ENCODE measurements at regions not wholly inside any gene's neighbourhood (a gene's known extent, or its start where the extent isn't known, plus 50 kb on each side); places are given as distances from the start of the nearest gene placed in this dataset.

DNA sequence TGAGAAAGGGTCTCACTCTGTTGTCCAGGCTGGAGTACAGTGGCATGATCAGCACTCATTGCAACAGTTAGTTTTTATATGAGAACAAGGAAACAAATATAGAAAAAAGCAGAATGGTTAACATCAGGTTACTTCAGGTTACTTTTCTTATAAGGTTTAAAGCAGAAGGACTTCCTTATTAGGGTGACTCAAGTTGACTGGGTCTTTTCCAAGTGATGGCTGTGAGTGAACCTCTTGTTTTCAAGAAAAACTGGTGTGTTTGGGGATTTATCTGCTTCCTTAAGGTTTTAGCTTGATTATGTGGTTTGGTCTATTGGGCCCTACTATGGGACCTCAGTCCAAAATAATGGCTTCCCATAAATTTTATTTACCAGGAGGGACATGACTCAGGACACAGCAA is 99.2 kb downstream of the ARRDC3 start:
- H3K9me3 ChIP-seq (ENCODE audit: low read depth, low read length), result no peaks in the 10 kb centered on the region
- H2AFZ ChIP-seq (ENCODE audit: low read length), result no peak overlapping the region
- H3K27me3 ChIP-seq (ENCODE audit: insufficient read depth, low read length), result no peaks in the 10 kb centered on the region
- peak; percentile 52 for DNase-seq (ENCODE audit: insufficient read length, low spot score, missing footprints)
- no peak overlapping the region for H3K4me2 ChIP-seq (ENCODE audit: insufficient read depth, low read length)
- peak overlapping the region; percentile 71 for H3K27ac ChIP-seq (ENCODE audit: low read depth, low read length)
- TF ChIP-seq, protein P1, sequence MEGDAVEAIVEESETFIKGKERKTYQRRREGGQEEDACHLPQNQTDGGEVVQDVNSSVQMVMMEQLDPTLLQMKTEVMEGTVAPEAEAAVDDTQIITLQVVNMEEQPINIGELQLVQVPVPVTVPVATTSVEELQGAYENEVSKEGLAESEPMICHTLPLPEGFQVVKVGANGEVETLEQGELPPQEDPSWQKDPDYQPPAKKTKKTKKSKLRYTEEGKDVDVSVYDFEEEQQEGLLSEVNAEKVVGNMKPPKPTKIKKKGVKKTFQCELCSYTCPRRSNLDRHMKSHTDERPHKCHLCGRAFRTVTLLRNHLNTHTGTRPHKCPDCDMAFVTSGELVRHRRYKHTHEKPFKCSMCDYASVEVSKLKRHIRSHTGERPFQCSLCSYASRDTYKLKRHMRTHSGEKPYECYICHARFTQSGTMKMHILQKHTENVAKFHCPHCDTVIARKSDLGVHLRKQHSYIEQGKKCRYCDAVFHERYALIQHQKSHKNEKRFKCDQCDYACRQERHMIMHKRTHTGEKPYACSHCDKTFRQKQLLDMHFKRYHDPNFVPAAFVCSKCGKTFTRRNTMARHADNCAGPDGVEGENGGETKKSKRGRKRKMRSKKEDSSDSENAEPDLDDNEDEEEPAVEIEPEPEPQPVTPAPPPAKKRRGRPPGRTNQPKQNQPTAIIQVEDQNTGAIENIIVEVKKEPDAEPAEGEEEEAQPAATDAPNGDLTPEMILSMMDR (IDR thresholded peaks at IDR 0.05; ENCODE audit: extremely low read depth, low read depth, low read length), result no peak
- no peaks in the 10 kb centered on the region for H4K20me1 ChIP-seq (ENCODE audit: insufficient read depth, low read length)
- no peaks in the 10 kb centered on the region for H3K79me2 ChIP-seq (ENCODE audit: insufficient read depth, low read length)
- no peaks in the 10 kb centered on the region for H3K36me3 ChIP-seq (ENCODE audit: insufficient read depth, low read length)
- H3K4me1 ChIP-seq (ENCODE audit: insufficient read depth, low read length), result peaks cover 33% of the 10 kb centered on the region
- H3K4me3 ChIP-seq (ENCODE audit: insufficient read depth, low read length), result no peak overlapping the region

DNA sequence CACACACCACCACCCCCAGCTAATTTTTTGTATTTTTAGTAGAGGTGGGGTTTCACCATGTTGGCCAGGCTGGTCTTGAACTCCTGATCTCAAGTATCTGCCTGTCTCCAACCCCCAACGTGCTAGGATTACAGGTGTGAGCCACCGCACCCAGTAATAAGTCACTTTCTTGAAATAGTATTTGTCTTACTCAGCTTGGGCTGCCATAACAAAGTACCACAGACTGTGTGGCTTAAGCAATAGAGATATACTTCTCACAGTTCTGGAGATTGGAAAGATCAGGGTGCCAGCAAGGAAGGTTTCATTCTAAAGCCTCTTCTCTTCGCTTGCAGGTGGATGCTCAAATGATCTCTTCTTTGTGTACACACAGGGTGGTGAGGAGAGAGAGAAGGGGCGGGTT is 99.8 kb downstream of the ARRDC3 start:
- Histone ChIP-seq H3K79me2 (ENCODE audit: insufficient read depth, low read length) (no peaks in the 10 kb centered on the region), H3K4me2 (ENCODE audit: insufficient read depth, low read length) (no peak overlapping the region), H2AFZ (ENCODE audit: low read length) (no peak overlapping the region), H3K9me3 (ENCODE audit: low read depth, low read length) (no peaks in the 10 kb centered on the region), H3K4me1 (ENCODE audit: insufficient read depth, low read length) (peaks cover 33% of the 10 kb centered on the region), H4K20me1 (ENCODE audit: insufficient read depth, low read length) (no peaks in the 10 kb centered on the region), H3K27ac (ENCODE audit: low read depth, low read length) (peak overlapping the region; percentile 71), H3K36me3 (ENCODE audit: insufficient read depth, low read length) (no peaks in the 10 kb centered on the region), H3K27me3 (ENCODE audit: insufficient read depth, low read length) (no peaks in the 10 kb centered on the region), H3K4me3 (ENCODE audit: insufficient read depth, low read length) (no peak overlapping the region)
- TF ChIP-seq, protein P1 (IDR thresholded peaks at IDR 0.05; ENCODE audit: extremely low read depth, low read depth, low read length), result no peak
- DNase-seq (ENCODE audit: insufficient read length, low spot score, missing footprints), result no peak

DNA sequence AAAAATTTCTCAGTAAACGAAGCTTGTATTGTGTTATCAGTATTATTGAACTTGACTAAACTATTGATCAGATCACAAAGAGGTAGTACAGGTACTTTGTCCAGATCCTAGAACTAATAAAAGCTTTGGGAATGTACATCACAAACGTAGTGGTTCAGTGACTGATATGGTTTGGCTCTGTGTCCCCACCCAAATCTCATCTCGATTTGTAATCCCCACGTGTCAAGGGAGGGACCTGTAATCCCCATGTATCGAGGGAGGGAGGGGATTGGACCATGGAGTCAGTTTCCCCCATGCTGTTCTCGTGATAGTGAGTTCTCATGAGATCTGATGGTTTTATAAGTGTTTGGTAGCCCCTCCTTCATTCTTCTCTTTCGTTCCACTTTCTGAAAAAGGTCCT is 100.9 kb downstream of the ARRDC3 start:
- no peaks in the 10 kb centered on the region for H3K27me3 ChIP-seq (ENCODE audit: insufficient read depth, low read length)
- no peak overlapping the region for H2AFZ ChIP-seq (ENCODE audit: low read length)
- no peak for DNase-seq (ENCODE audit: insufficient read length, low spot score, missing footprints)
- H3K27ac ChIP-seq (ENCODE audit: low read depth, low read length), result peak overlapping the region; percentile 100
- H3K36me3 ChIP-seq (ENCODE audit: insufficient read depth, low read length), result no peaks in the 10 kb centered on the region
- no peak overlapping the region for H3K4me2 ChIP-seq (ENCODE audit: insufficient read depth, low read length)
- peaks cover 41% of the 10 kb centered on the region for H3K4me1 ChIP-seq (ENCODE audit: insufficient read depth, low read length)
- H3K79me2 ChIP-seq (ENCODE audit: insufficient read depth, low read length), result no peaks in the 10 kb centered on the region
- H3K4me3 ChIP-seq (ENCODE audit: insufficient read depth, low read length), result no peak overlapping the region
- TF ChIP-seq, protein P1 (IDR thresholded peaks at IDR 0.05; ENCODE audit: extremely low read depth, low read depth, low read length), result no peak
- H4K20me1 ChIP-seq (ENCODE audit: insufficient read depth, low read length), result no peaks in the 10 kb centered on the region
- no peaks in the 10 kb centered on the region for H3K9me3 ChIP-seq (ENCODE audit: low read depth, low read length)

DNA sequence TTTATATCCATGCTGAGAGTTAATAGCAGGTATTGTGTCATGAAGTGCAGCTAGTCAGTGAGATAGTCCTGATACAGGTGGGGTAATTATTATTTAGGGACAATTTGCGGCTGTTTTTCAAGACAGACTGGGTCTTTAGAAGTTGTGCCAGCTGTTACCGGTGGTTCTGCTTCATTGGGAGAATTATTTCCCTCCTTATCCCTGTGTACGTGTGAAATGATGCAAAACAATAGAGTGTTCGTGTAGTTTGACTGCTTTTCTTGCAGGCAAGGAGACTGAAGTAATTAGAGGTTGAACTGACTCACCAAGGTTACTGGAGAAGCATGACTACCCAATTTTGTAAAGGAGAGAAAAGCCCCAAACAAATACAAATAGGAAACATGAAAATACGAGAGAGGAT is 101.7 kb downstream of the ARRDC3 start:
- no peaks in the 10 kb centered on the region for H3K9me3 ChIP-seq (ENCODE audit: low read depth, low read length)
- H2AFZ ChIP-seq (ENCODE audit: low read length), result no peak overlapping the region
- H3K4me3 ChIP-seq (ENCODE audit: insufficient read depth, low read length), result peak overlapping the region; percentile 76
- DNase-seq (ENCODE audit: insufficient read length, low spot score, missing footprints), result peak; percentile 81
- no peaks in the 10 kb centered on the region for H3K27me3 ChIP-seq (ENCODE audit: insufficient read depth, low read length)
- peak overlapping the region; percentile 100 for H3K27ac ChIP-seq (ENCODE audit: low read depth, low read length)
- peaks cover 41% of the 10 kb centered on the region for H3K4me1 ChIP-seq (ENCODE audit: insufficient read depth, low read length)
- no peaks in the 10 kb centered on the region for H4K20me1 ChIP-seq (ENCODE audit: insufficient read depth, low read length)
- H3K4me2 ChIP-seq (ENCODE audit: insufficient read depth, low read length), result peak overlapping the region; percentile 99
- TF ChIP-seq, protein P1 (IDR thresholded peaks at IDR 0.05; ENCODE audit: extremely low read depth, low read depth, low read length), result no peak
- H3K36me3 ChIP-seq (ENCODE audit: insufficient read depth, low read length), result no peaks in the 10 kb centered on the region
- H3K79me2 ChIP-seq (ENCODE audit: insufficient read depth, low read length), result no peaks in the 10 kb centered on the region
